ENCODE measurements at regions not wholly inside any gene's neighbourhood (a gene's known extent, or its start where the extent isn't known, plus 50 kb on each side); places are given as distances from the start of the nearest gene placed in this dataset.
A peak's percentile ranks its signal among the peaks of the same experiment; 100 is the strongest.

GRCh38 chr19:28394725-28395124, 818.2 kb downstream of the UQCRFS1 start:
- Mint-ChIP-seq H3K4me3 (peak overlapping the region; percentile 30; the same call in 1 of the 2 replicates), H3K36me3 (0 out of 2 replicates have a peak, but pooled peaks cover 3% of the 10 kb centered on the region), H3K27me3 (ENCODE audit: low read depth) (no peaks in the 10 kb centered on the region), H3K4me1 (peaks cover 55% of the 10 kb centered on the region), H3K9me3 (peaks cover 15% of the 10 kb centered on the region), H3K27ac (peak overlapping the region; percentile 92)
- ChIA-PET CTCF (interaction anchor here (1.4 kb wide), 1 partner anchor 239 kb away, joined by 4 read pairs; no protein-coding TSS in a partner anchor), POLR2A (no interaction called here)
- ATAC-seq = no peak
- DNase-seq (ENCODE audit: low spot score) = no peak
- TF ChIP-seq ZBTB21 (CRISPR knock-in tag; IDR thresholded peaks at IDR 0.05; ENCODE audit: borderline replicate concordance) = no peak
- TF ChIP-seq NR2C2 (CRISPR knock-in tag; IDR thresholded peaks at IDR 0.05) = no peak
- TF ChIP-seq ATF1 (CRISPR knock-in tag; IDR thresholded peaks at IDR 0.05) = no peak
- TF ChIP-seq RELA (CRISPR knock-in tag; IDR thresholded peaks at IDR 0.05; ENCODE audit: borderline replicate concordance) = no peak
- TF ChIP-seq FOXP4 (CRISPR knock-in tag; IDR thresholded peaks at IDR 0.05) = no peak
- no peak for TF ChIP-seq ZNF232 (CRISPR knock-in tag; IDR thresholded peaks at IDR 0.05)
- TF ChIP-seq ATF6 (CRISPR knock-in tag; IDR thresholded peaks at IDR 0.05) = no peak
- TF ChIP-seq ZNF219 (CRISPR knock-in tag; IDR thresholded peaks at IDR 0.05; ENCODE audit: borderline replicate concordance) = no peak
- TF ChIP-seq TCF7 (CRISPR knock-in tag; IDR thresholded peaks at IDR 0.05; ENCODE audit: low read depth) = no peak
- TF ChIP-seq PRRX2 (CRISPR knock-in tag; IDR thresholded peaks at IDR 0.05) = no peak
- TF ChIP-seq, protein P1, sequence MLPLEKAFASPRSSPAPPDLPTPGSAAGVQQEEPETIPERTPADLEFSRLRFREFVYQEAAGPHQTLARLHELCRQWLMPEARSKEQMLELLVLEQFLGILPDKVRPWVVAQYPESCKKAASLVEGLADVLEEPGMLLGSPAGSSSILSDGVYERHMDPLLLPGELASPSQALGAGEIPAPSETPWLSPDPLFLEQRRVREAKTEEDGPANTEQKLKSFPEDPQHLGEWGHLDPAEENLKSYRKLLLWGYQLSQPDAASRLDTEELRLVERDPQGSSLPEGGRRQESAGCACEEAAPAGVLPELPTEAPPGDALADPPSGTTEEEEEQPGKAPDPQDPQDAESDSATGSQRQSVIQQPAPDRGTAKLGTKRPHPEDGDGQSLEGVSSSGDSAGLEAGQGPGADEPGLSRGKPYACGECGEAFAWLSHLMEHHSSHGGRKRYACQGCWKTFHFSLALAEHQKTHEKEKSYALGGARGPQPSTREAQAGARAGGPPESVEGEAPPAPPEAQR (CRISPR knock-in tag; IDR thresholded peaks at IDR 0.05) = no peak
- TF ChIP-seq CTCF (IDR thresholded peaks at IDR 0.05) = no peak
- no peak for TF ChIP-seq TP53 (CRISPR knock-in tag; IDR thresholded peaks at IDR 0.05)
- TF ChIP-seq CREB1 (CRISPR knock-in tag; IDR thresholded peaks at IDR 0.05) = no peak
- no peak for TF ChIP-seq USF1 (CRISPR knock-in tag; IDR thresholded peaks at IDR 0.05)
- TF ChIP-seq SP1 (CRISPR knock-in tag; conservative IDR thresholded peaks at IDR 0.05) = no peak
- no peak for TF ChIP-seq ZNF263 (CRISPR knock-in tag; IDR thresholded peaks at IDR 0.05; ENCODE audit: low read depth)
- TF ChIP-seq ZNF138 (CRISPR knock-in tag; conservative IDR thresholded peaks at IDR 0.05) = no peak
- TF ChIP-seq, protein P2, sequence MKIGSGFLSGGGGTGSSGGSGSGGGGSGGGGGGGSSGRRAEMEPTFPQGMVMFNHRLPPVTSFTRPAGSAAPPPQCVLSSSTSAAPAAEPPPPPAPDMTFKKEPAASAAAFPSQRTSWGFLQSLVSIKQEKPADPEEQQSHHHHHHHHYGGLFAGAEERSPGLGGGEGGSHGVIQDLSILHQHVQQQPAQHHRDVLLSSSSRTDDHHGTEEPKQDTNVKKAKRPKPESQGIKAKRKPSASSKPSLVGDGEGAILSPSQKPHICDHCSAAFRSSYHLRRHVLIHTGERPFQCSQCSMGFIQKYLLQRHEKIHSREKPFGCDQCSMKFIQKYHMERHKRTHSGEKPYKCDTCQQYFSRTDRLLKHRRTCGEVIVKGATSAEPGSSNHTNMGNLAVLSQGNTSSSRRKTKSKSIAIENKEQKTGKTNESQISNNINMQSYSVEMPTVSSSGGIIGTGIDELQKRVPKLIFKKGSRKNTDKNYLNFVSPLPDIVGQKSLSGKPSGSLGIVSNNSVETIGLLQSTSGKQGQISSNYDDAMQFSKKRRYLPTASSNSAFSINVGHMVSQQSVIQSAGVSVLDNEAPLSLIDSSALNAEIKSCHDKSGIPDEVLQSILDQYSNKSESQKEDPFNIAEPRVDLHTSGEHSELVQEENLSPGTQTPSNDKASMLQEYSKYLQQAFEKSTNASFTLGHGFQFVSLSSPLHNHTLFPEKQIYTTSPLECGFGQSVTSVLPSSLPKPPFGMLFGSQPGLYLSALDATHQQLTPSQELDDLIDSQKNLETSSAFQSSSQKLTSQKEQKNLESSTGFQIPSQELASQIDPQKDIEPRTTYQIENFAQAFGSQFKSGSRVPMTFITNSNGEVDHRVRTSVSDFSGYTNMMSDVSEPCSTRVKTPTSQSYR (CRISPR knock-in tag; IDR thresholded peaks at IDR 0.05) = no peak
- TF ChIP-seq ETV6 (CRISPR knock-in tag; IDR thresholded peaks at IDR 0.05) = no peak

All from WTC11 (cell line).